Lung (tissue), 11 donors: ENCODE measurements at regions not wholly inside any gene's neighbourhood (a gene's known extent, or its start where the extent isn't known, plus 50 kb on each side); places are given as distances from the start of the nearest gene placed in this dataset.
A peak's percentile ranks its signal among the peaks of the same experiment; 100 is the strongest.

ENCODE experiments used
- ATAC-seq: fragments of 200-7000 bp; cut with Tn5 transposase; one replicate; pipeline ENCODE4 v1.9.1; 2020; ENCODE audit warnings: moderate number of reproducible peaks; ENCODE audit not compliant: insufficient read depth, low FRiP score
- DNase-seq, 3 donors: peaks; one replicate each; pipeline ENCODE4 v3.0.0-alpha.2; 2013 to 2017
- H3K27ac ChIP-seq, 2 donors: one replicate each; pipeline ENCODE4 v1.5.1; 2013; ENCODE audit warnings: mild to moderate bottlenecking in 2 of 2, moderate library complexity in 2 of 2, control low read depth in 1 of 2, inconsistent platforms in 1 of 2, low read depth in 1 of 2, low read length in 1 of 2
- H3K27me3 ChIP-seq, 3 donors: one replicate each; pipeline ENCODE4 v1.5.1; 2013; ENCODE audit warnings: low read length in 2 of 3; ENCODE audit not compliant: control insufficient read depth in 3 of 3, insufficient read depth in 3 of 3
- H3K36me3 ChIP-seq, 4 donors: one replicate each; pipeline ENCODE4 v1.5.1; 2013; ENCODE audit warnings: low read length in 4 of 4, mild to moderate bottlenecking in 1 of 4, moderate library complexity in 1 of 4; ENCODE audit not compliant: control insufficient read depth in 4 of 4, insufficient read depth in 4 of 4
- H3K4me1 ChIP-seq, 5 donors: one replicate each; pipeline ENCODE4 v1.5.1; 2013; ENCODE audit warnings: low read length in 5 of 5, mild to moderate bottlenecking in 2 of 5, moderate library complexity in 1 of 5; ENCODE audit not compliant: control insufficient read depth in 5 of 5, insufficient read depth in 5 of 5
- H3K4me3 ChIP-seq: one replicate; pipeline ENCODE4 v1.5.1; 2013; ENCODE audit warnings: mild to moderate bottlenecking, control low read depth, moderate library complexity
- H3K9ac ChIP-seq, 2 donors: one replicate each; pipeline ENCODE4 v1.5.1; 2013; ENCODE audit warnings: low read length in 2 of 2, control low read depth in 1 of 2; ENCODE audit not compliant: insufficient read depth in 1 of 2
- H3K9me3 ChIP-seq, 4 donors: one replicate each; pipeline ENCODE4 v1.5.1; 2013; ENCODE audit warnings: low read length in 3 of 4, mild to moderate bottlenecking in 1 of 4, moderate library complexity in 1 of 4; ENCODE audit not compliant: control insufficient read depth in 4 of 4, insufficient read depth in 3 of 4
- WGBS, 2 donors: extraction: QIAGEN DNeasy Blood & Tissue Kit; methylation state at CpG; one replicate each; pipeline ENCODE4 v1.1.7; 2013; 5-methylcytosine and 5-hydroxymethylcytosine counted together
- TF ChIP-seq, protein P1 (sequence below): IDR thresholded peaks from 2 replicates; pipeline ENCODE4 v1.5.1; 2012; ENCODE audit warnings: mild to moderate bottlenecking; ENCODE audit errors: control extremely low read depth, extremely low read depth
- donor health status: control.
- donor health status: control.
- donor health status: Bipolar disorder and iron deficiency.
- donor health status: healthy.
- donor health status: DM: yes; HTN: yes; CAD: no.

DNA sequence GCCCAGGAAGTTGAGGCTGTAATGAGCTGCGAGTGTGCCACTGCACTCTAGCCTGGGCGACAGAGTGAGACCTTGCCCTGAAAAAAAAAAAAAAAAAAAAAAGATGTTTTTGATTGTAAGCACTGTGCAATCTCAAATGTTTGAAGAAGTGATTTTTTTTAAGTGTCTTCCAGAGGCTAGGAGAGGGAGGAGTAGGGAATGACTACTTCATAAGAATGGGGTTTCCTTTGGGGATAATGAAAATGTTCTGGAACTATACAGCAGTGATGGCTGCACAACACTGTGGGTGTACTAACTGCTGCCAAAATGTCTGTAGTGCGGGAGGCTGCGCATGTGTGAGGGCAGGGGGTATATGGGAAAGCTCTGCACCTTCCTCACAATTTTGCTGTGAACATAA lies 83.7 kb downstream of the MCFD2 start:
- DNase-seq (no peak), ATAC-seq (no peak)
- Histone ChIP-seq H3K36me3 (no peaks in the 10 kb centered on the region), H3K4me3 (no peak overlapping the region), H3K4me1 (peaks cover 0 to 17% (median 6%) of the 10 kb centered on the region in 5 donors), H3K9me3 (peaks cover 0 to 6% (median 0%) of the 10 kb centered on the region in 4 donors), H3K27me3 (no peaks in the 10 kb centered on the region), H3K27ac (no peak overlapping the region), H3K9ac (no peak overlapping the region)
- TF ChIP-seq, protein P1, sequence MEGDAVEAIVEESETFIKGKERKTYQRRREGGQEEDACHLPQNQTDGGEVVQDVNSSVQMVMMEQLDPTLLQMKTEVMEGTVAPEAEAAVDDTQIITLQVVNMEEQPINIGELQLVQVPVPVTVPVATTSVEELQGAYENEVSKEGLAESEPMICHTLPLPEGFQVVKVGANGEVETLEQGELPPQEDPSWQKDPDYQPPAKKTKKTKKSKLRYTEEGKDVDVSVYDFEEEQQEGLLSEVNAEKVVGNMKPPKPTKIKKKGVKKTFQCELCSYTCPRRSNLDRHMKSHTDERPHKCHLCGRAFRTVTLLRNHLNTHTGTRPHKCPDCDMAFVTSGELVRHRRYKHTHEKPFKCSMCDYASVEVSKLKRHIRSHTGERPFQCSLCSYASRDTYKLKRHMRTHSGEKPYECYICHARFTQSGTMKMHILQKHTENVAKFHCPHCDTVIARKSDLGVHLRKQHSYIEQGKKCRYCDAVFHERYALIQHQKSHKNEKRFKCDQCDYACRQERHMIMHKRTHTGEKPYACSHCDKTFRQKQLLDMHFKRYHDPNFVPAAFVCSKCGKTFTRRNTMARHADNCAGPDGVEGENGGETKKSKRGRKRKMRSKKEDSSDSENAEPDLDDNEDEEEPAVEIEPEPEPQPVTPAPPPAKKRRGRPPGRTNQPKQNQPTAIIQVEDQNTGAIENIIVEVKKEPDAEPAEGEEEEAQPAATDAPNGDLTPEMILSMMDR: no peak
- 88 to 96% methylated on average over 4 of the region's 4 CpGs for WGBS, 2 donors

DNA sequence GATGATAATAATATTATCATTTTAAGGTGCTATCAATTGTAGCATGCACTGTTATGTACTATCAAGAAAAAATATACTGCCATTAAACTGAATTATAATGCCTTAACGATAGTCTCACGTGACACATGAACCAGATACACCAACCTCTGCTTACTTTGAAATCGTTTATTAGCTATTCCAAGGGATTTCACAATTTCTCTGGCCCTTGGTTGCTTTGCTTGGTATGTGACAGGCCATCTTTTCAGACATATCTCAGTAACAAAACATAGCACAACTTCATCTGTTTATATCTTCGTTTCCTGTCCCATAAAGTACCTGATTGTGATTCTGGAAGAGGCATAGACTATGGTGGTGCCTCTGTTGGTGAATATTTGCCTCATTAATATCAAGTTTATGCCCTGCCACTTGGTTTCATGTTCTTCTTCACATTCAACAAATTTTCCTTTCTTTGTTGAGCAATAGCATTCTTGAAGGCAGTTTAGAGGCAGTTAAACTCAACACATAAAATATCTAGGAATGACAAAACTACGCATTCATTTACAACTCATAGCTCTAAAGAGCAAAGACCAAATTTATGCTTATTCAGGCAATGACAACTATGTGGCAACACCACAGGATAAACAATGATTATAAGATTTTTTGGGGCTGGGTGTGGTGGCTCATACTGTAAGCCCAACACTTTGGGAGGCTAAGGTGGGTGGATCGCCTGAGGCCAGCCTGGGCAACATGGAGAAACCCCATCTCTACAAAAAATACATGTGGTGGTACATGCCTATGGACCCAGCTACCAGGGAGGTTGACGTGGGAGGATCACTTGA lies 84.3 kb downstream of the MCFD2 start:
- 74 to 87% methylated on average over 7 of the region's 7 CpGs for WGBS, 2 donors
- H3K4me3 ChIP-seq: no peak overlapping the region
- H3K9ac ChIP-seq: no peak overlapping the region
- peaks cover 0 to 17% (median 7%) of the 10 kb centered on the region in 5 donors for H3K4me1 ChIP-seq
- ATAC-seq (no peak), DNase-seq (peak; percentile 32 to 91 (median 86))
- H3K27ac ChIP-seq: no peak overlapping the region
- TF ChIP-seq, protein P1: no peak
- H3K27me3 ChIP-seq: no peaks in the 10 kb centered on the region
- H3K9me3 ChIP-seq: peaks cover 0 to 6% (median 0%) of the 10 kb centered on the region in 4 donors
- H3K36me3 ChIP-seq: no peaks in the 10 kb centered on the region

DNA sequence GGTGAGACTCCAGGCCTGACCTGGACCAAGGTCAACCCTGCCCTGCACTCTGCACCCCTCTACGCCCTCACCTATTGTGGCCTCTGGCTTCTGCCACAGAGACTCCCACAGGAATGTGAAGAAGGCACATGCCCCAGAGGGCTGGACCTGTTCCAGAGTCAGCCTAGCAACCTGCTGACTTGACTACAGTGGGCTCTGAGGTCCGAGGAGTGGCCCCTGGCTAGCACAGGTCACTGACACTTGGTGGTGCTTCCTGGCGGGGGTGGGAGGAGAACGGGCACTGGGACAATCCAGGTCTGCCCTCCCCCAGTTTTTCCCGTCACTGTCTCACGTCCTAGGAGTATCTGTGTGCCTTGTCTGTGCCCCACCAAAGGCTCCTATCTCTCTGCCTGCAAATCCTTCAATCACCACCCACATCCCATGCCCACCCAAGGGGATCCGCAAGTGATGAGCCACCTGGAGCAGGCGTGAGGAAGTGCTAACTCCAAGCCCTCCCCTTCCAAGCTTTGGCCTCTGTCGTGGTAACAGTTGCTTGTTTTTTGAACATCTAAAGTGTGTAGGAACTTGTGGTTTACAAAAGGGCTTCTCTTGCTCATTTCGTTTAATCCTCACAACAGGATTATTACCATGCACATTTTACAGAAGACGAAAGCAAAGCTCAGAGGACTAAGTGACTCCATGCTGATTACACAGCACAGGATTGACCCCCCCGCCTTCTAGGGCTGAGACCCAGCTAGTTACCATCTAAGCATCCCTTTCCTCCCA lies 86.2 kb downstream of the MCFD2 start:
- ATAC-seq (no peak), DNase-seq (no peak)
- Histone ChIP-seq H3K27ac (no peak overlapping the region), H3K9ac (no peak overlapping the region), H3K27me3 (no peaks in the 10 kb centered on the region), H3K4me3 (no peak overlapping the region), H3K9me3 (peaks cover 0 to 6% (median 0%) of the 10 kb centered on the region in 4 donors), H3K4me1 (peaks cover 0 to 17% (median 7%) of the 10 kb centered on the region in 5 donors), H3K36me3 (no peaks in the 10 kb centered on the region)
- TF ChIP-seq, protein P1: no peak
- WGBS, 2 donors: 78 to 81% methylated on average over 12 of the region's 12 CpGs
